Kidney (tissue), 13 donors: ENCODE measurements at regions not wholly inside any gene's neighbourhood (a gene's known extent, or its start where the extent isn't known, plus 50 kb on each side); places are given as distances from the start of the nearest gene placed in this dataset.
A peak's percentile ranks its signal among the peaks of the same experiment; 100 is the strongest.

Source experiments
- DNase-seq, 5 donors: peaks; one replicate each; pipeline ENCODE4 v3.0.0-alpha.2; 2013 to 2020
- FAIRE-seq: peaks from 2 replicates; lab custom pipeline; 2012; peaks lifted over from hg19 to GRCh38; lab: Jason Lieb, UNC
- H3K27ac ChIP-seq, 2 donors: one replicate each; pipeline ENCODE4 v1.7.0; 2013; ENCODE audit warnings: low read depth in 2 of 2, low read length in 2 of 2, inconsistent platforms in 1 of 2
- H3K27me3 ChIP-seq: one replicate; pipeline ENCODE4 v1.7.1; 2013; ENCODE audit warnings: low read length, inconsistent platforms; ENCODE audit not compliant: control insufficient read depth, insufficient read depth
- H3K36me3 ChIP-seq, 3 donors: one replicate each; pipeline versions ENCODE4 v1.7.0 to v1.7.1; 2013; ENCODE audit warnings: low read length in 3 of 3, control low read depth in 1 of 3, inconsistent platforms in 1 of 3; ENCODE audit not compliant: insufficient read depth in 3 of 3, control insufficient read depth in 2 of 3
- H3K4me1 ChIP-seq, 3 donors: one replicate each; pipeline versions ENCODE4 v1.7.0 to v1.7.1; 2013; ENCODE audit warnings: low read length in 3 of 3, inconsistent platforms in 1 of 3, low read depth in 1 of 3; ENCODE audit not compliant: control insufficient read depth in 2 of 3, insufficient read depth in 2 of 3
- H3K4me3 ChIP-seq, 3 donors: one replicate each; pipeline versions ENCODE4 v1.7.0 to v1.8.1; 2013; ENCODE audit warnings: low read length in 3 of 3, control low read depth in 1 of 3, inconsistent platforms in 1 of 3
- H3K9ac ChIP-seq, 3 donors: one replicate each; pipeline versions ENCODE4 v1.7.0 to v1.7.1; 2013; ENCODE audit warnings: low read length in 3 of 3, control low read depth in 1 of 3, inconsistent platforms in 1 of 3
- H3K9me3 ChIP-seq, 3 donors: one replicate each; pipeline versions ENCODE4 v1.7.0 to v1.7.1; 2013; ENCODE audit warnings: low read length in 3 of 3, control low read depth in 1 of 3, inconsistent platforms in 1 of 3; ENCODE audit not compliant: control insufficient read depth in 2 of 3, insufficient read depth in 1 of 3
- CTCF ChIP-seq: IDR thresholded peaks from 3 replicates; pipeline ENCODE4 v1.5.1; 2012; ENCODE audit warnings: mild to moderate bottlenecking, moderate library complexity, borderline replicate concordance; ENCODE audit not compliant: insufficient read depth; ENCODE audit errors: extremely low read depth
- intact Hi-C: fragments of 100-400 bp; cut with DNase I; formaldehyde crosslinking; loops from one replicate; pipeline ENCODE4 v1.11.1; 2022
- donor health status: control.
- donor health status: control.
- donor health status: control.
- donor health status: control.
- donor health status: control.
- donor health status: DM: yes; HTN: yes; CAD: no.
- donor health status: Normal renal cell carcinoma (clear cell type).

GRCh38 chr12:92080911-92081285 is 64.7 kb downstream of the BTG1 start:
- H3K36me3 ChIP-seq, result no peaks in the 10 kb centered on the region
- FAIRE-seq (no peak), DNase-seq (no peak)
- H3K4me1 ChIP-seq, result no peaks in the 10 kb centered on the region
- H3K9me3 ChIP-seq, result no peaks in the 10 kb centered on the region
- no peak overlapping the region for H3K9ac ChIP-seq
- no peaks in the 10 kb centered on the region for H3K27me3 ChIP-seq
- intact Hi-C loops, result no loop called here
- H3K27ac ChIP-seq, result no peak overlapping the region
- TF ChIP-seq CTCF, result no peak
- H3K4me3 ChIP-seq, result peak overlapping the region in 1 of 3 donors; percentile 26

- no peak overlapping the region for H3K27ac ChIP-seq
- no peak for FAIRE-seq
- no peak overlapping the region for H3K9ac ChIP-seq
- intact Hi-C loops, result no loop called here
- no peak for TF ChIP-seq CTCF
- H3K9me3 ChIP-seq, result no peaks in the 10 kb centered on the region
- no peaks in the 10 kb centered on the region for H3K27me3 ChIP-seq
- peaks cover 0 to 7% (median 0%) of the 10 kb centered on the region in 3 donors for H3K4me1 ChIP-seq
- H3K36me3 ChIP-seq, result no peaks in the 10 kb centered on the region
- no peak for DNase-seq
- no peak overlapping the region for H3K4me3 ChIP-seq
Observed at GRCh38 chr12:92079054-92079385, 66.6 kb downstream of the BTG1 start.

DNA sequence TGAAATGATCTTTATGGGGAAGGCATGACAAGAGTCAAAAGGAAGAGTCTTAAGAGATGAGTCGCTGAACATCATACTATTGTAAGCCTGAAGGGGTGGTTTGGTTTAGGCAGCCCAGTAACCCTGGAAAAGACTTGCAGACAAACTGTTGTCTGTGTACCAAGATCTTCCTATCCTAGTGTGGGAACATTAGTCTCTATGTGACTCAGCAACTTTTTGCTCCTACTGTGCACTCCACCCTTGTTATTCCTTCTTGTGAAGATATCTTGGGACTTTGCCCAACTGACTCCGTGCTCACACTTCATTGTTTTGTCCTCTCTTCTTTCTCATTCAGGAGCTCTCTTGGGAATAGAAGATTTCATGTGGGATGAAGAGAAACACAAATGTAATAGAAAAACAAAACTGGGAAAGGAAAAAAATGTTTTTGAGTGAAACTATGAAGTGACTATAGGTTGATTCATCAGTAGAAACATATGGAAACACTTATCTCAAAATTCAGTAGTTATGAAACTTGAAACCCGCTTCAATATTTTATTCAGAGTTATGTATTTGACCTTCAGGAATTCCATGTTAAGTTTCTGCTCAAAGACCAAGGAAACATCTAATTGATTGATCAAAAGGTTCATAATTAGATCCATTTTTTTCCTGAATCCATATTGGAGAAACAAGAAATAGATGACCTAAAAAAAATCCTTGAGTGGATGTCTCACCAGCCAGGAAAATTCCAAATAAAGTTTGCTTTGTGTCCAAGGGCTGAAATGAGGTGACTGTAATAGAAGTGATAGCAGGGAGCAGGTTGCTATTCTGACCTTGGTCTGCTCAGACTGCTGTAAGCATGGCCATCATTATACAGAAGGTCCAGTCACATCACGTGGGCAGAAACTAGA is 67.2 kb downstream of the BTG1 start:
- Histone ChIP-seq H3K27ac (no peak overlapping the region), H3K36me3 (no peaks in the 10 kb centered on the region), H3K27me3 (no peaks in the 10 kb centered on the region), H3K9ac (no peak overlapping the region), H3K4me3 (no peak overlapping the region), H3K4me1 (peaks cover 0 to 7% (median 0%) of the 10 kb centered on the region in 3 donors), H3K9me3 (no peaks in the 10 kb centered on the region)
- no peak for DNase-seq
- no peak for FAIRE-seq
- TF ChIP-seq CTCF, result no peak
- intact Hi-C loops, result no loop called here
